Hepatocyte (in vitro differentiated cells): ENCODE measurements at regions not wholly inside any gene's neighbourhood (a gene's known extent, or its start where the extent isn't known, plus 50 kb on each side); places are given as distances from the start of the nearest gene placed in this dataset.

ENCODE experiments used
- EZH2 ChIP-seq: fragments of 200-600 bp; sonication (generic); IDR thresholded peaks from 2 replicates; pipeline ENCODE4 v1.6.1; 2016; ENCODE audit warnings: antibody characterized with exemption, mild to moderate bottlenecking, borderline replicate concordance
- TF ChIP-seq, protein P1 (sequence below): fragments of 200-600 bp; sonication (generic); IDR thresholded peaks from 2 replicates; pipeline ENCODE4 v1.5.1; 2016; ENCODE audit warnings: antibody characterized with exemption, mild to moderate bottlenecking; ENCODE audit not compliant: poor library complexity

DNA sequence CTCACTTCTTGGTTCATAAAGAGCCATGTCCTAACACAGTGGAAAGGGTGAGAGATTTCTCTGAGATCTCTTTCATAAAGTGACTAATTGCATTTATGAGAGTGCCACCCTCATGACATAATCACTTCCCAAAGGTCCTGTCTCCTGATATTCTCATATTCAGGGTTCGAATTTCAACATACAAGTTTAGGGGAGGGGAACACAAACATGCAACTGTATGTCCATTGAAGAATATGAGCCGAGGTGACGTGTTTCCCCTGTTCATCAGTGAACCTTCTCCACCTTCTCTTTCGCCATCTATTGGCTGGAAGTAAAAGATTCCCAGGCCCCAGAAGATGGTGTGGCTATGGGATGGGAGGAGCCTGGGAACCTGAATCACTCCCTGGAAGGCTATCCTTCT lies 354.2 kb upstream of the ATP2B1 start:
- TF ChIP-seq, protein P1, sequence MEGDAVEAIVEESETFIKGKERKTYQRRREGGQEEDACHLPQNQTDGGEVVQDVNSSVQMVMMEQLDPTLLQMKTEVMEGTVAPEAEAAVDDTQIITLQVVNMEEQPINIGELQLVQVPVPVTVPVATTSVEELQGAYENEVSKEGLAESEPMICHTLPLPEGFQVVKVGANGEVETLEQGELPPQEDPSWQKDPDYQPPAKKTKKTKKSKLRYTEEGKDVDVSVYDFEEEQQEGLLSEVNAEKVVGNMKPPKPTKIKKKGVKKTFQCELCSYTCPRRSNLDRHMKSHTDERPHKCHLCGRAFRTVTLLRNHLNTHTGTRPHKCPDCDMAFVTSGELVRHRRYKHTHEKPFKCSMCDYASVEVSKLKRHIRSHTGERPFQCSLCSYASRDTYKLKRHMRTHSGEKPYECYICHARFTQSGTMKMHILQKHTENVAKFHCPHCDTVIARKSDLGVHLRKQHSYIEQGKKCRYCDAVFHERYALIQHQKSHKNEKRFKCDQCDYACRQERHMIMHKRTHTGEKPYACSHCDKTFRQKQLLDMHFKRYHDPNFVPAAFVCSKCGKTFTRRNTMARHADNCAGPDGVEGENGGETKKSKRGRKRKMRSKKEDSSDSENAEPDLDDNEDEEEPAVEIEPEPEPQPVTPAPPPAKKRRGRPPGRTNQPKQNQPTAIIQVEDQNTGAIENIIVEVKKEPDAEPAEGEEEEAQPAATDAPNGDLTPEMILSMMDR = no peak
- no peak for TF ChIP-seq EZH2
